ENCODE measurements at regions not wholly inside any gene's neighbourhood (a gene's known extent, or its start where the extent isn't known, plus 50 kb on each side); places are given as distances from the start of the nearest gene placed in this dataset.

DNA sequence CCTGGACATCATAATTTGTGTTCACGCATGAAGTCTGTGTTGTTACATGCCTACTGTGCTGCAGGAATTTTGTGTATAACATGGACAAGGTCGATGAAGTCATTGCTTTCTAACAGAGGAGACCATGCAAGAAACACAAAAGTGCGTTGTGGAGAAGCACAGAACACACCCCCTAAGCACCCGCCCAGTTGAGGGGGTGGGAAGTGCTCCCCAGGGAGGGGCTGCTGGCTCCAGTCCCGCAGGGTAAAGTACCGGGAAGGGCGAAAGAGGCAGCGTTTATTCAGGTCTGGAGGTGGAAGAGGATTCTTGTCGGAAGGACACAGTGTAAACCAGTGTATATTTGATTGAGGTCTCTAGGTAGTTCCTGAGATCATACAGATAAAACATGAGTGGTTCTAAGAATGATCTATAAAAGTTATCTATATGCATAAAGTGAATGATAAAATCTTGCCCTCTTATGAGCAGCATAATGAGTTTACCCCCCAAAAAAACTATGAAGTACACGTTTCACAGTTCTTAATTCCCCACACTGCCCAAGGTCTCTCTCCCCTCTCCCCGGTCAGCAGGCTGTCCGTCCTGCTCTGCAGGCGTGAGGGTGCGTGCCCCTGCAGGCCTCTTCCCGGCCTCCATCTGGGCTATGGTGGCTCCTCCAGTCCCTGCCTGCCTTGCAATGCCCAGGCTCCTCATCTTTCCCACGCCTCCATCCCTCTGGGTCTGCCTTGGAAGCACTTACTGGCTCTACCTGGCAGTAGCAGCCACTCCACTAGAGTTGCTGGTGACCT, 159.7 kb downstream of the THBS2 start:
- TF ChIP-seq, protein P1, sequence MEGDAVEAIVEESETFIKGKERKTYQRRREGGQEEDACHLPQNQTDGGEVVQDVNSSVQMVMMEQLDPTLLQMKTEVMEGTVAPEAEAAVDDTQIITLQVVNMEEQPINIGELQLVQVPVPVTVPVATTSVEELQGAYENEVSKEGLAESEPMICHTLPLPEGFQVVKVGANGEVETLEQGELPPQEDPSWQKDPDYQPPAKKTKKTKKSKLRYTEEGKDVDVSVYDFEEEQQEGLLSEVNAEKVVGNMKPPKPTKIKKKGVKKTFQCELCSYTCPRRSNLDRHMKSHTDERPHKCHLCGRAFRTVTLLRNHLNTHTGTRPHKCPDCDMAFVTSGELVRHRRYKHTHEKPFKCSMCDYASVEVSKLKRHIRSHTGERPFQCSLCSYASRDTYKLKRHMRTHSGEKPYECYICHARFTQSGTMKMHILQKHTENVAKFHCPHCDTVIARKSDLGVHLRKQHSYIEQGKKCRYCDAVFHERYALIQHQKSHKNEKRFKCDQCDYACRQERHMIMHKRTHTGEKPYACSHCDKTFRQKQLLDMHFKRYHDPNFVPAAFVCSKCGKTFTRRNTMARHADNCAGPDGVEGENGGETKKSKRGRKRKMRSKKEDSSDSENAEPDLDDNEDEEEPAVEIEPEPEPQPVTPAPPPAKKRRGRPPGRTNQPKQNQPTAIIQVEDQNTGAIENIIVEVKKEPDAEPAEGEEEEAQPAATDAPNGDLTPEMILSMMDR (IDR thresholded peaks at IDR 0.05; ENCODE audit: low read depth, low read length, missing input control): no peak
- TF ChIP-seq EGR1 (IDR thresholded peaks at IDR 0.05; ENCODE audit: low read depth in 2 of 2): no peak
- TF ChIP-seq GABPA (IDR thresholded peaks at IDR 0.05 in 1 of 2, conservative IDR thresholded peaks at IDR 0.05 in 1 of 2): no peak
- TF ChIP-seq, protein P2, sequence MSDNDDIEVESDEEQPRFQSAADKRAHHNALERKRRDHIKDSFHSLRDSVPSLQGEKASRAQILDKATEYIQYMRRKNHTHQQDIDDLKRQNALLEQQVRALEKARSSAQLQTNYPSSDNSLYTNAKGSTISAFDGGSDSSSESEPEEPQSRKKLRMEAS (IDR thresholded peaks at IDR 0.05): no peak
- no peak for TF ChIP-seq RXRA (IDR thresholded peaks at IDR 0.05)
- TF ChIP-seq SP1 (IDR thresholded peaks at IDR 0.05): no peak
- TF ChIP-seq YY1 (IDR thresholded peaks at IDR 0.05): no peak
- TF ChIP-seq, protein P3, sequence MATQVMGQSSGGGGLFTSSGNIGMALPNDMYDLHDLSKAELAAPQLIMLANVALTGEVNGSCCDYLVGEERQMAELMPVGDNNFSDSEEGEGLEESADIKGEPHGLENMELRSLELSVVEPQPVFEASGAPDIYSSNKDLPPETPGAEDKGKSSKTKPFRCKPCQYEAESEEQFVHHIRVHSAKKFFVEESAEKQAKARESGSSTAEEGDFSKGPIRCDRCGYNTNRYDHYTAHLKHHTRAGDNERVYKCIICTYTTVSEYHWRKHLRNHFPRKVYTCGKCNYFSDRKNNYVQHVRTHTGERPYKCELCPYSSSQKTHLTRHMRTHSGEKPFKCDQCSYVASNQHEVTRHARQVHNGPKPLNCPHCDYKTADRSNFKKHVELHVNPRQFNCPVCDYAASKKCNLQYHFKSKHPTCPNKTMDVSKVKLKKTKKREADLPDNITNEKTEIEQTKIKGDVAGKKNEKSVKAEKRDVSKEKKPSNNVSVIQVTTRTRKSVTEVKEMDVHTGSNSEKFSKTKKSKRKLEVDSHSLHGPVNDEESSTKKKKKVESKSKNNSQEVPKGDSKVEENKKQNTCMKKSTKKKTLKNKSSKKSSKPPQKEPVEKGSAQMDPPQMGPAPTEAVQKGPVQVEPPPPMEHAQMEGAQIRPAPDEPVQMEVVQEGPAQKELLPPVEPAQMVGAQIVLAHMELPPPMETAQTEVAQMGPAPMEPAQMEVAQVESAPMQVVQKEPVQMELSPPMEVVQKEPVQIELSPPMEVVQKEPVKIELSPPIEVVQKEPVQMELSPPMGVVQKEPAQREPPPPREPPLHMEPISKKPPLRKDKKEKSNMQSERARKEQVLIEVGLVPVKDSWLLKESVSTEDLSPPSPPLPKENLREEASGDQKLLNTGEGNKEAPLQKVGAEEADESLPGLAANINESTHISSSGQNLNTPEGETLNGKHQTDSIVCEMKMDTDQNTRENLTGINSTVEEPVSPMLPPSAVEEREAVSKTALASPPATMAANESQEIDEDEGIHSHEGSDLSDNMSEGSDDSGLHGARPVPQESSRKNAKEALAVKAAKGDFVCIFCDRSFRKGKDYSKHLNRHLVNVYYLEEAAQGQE (IDR thresholded peaks at IDR 0.05): no peak
- no peak for TF ChIP-seq RAD21 (IDR thresholded peaks at IDR 0.05)

Data from liver (tissue), 3 donors.